Hepatocyte (in vitro differentiated cells): ENCODE measurements at regions not wholly inside any gene's neighbourhood (a gene's known extent, or its start where the extent isn't known, plus 50 kb on each side); places are given as distances from the start of the nearest gene placed in this dataset.
"Not testable (repeated sequence)": the region's sequence is repeated elsewhere in the genome, so short reads cannot be mapped to it uniquely, and the experiment has no call there.

Source experiments
- DNase-seq: peaks from one replicate; pipeline ENCODE4 v3.0.0-alpha.2; 2016; ENCODE audit warnings: low spot score
- H2AFZ ChIP-seq: fragments of 200-600 bp; sonication (generic); 2 replicates; pipeline ENCODE4 v1.6.0; 2016; ENCODE audit warnings: antibody characterized with exemption, mild to moderate bottlenecking
- H3K27ac ChIP-seq: fragments of 200-600 bp; sonication (generic); 2 replicates; pipeline ENCODE4 v1.5.1; 2016; ENCODE audit warnings: mild to moderate bottlenecking
- H3K27me3 ChIP-seq: fragments of 200-600 bp; sonication (generic); 2 replicates; pipeline ENCODE4 v1.6.1; 2016
- H3K36me3 ChIP-seq: fragments of 200-600 bp; sonication (generic); replicated peaks from 2 replicates; pipeline ENCODE4 v1.5.1; 2016; ENCODE audit warnings: low read depth; ENCODE audit not compliant: insufficient read depth
- H3K4me1 ChIP-seq: fragments of 200-600 bp; sonication (generic); 2 replicates; pipeline ENCODE4 v1.5.1; 2016; ENCODE audit warnings: mild to moderate bottlenecking, moderate library complexity; ENCODE audit not compliant: insufficient read depth
- H3K4me2 ChIP-seq: fragments of 200-600 bp; sonication (generic); 2 replicates; pipeline ENCODE4 v1.6.0; 2016
- H3K4me3 ChIP-seq: fragments of 200-600 bp; sonication (generic); 2 replicates; pipeline ENCODE4 v1.5.1; 2016; ENCODE audit warnings: mild to moderate bottlenecking
- H3K79me2 ChIP-seq: fragments of 200-600 bp; sonication (generic); 2 replicates; pipeline ENCODE4 v1.6.0; 2017; ENCODE audit warnings: mild to moderate bottlenecking
- H3K9me2 ChIP-seq: fragments of 200-600 bp; sonication (generic); replicated peaks from 2 replicates; pipeline ENCODE4 v1.6.0; 2017; ENCODE audit warnings: mild to moderate bottlenecking; ENCODE audit not compliant: insufficient read depth
- H3K9me3 ChIP-seq: fragments of 200-600 bp; sonication (generic); 2 replicates; pipeline ENCODE4 v1.5.1; 2016; ENCODE audit warnings: low read depth, mild to moderate bottlenecking
- H4K20me1 ChIP-seq: fragments of 200-600 bp; sonication (generic); 2 replicates; pipeline ENCODE4 v1.6.0; 2016; ENCODE audit warnings: mild to moderate bottlenecking; ENCODE audit not compliant: insufficient read depth, poor library complexity, severe bottlenecking
- CTCF ChIP-seq: fragments of 200-600 bp; sonication (generic); IDR thresholded peaks from 2 replicates; pipeline ENCODE4 v1.5.1; 2016; ENCODE audit warnings: antibody characterized with exemption, mild to moderate bottlenecking; ENCODE audit not compliant: poor library complexity
- EZH2 ChIP-seq: fragments of 200-600 bp; sonication (generic); IDR thresholded peaks from 2 replicates; pipeline ENCODE4 v1.6.1; 2016; ENCODE audit warnings: antibody characterized with exemption, mild to moderate bottlenecking, borderline replicate concordance
- EZH2phosphoT487 ChIP-seq: fragments of 200-600 bp; sonication (generic); IDR thresholded peaks from one replicate; pipeline ENCODE4 v1.6.1; 2018; ENCODE audit warnings: antibody characterized with exemption, mild to moderate bottlenecking, low read depth, moderate library complexity; ENCODE audit not compliant: unreplicated experiment, severe bottlenecking
- WGBS: methylation state at CpG from one replicate; pipeline ENCODE4 v1.1.6; 2016; ENCODE audit warnings: low lambda C conversion rate; ENCODE audit errors: missing lambda C conversion rate; 5-methylcytosine and 5-hydroxymethylcytosine counted together

GRCh38 chr12:23238957-23239356 lies 614.0 kb downstream of the ETNK1 start:
- Histone ChIP-seq H3K4me3 (no peak overlapping the region), H4K20me1 (no peaks in the 10 kb centered on the region), H3K4me2 (no peak overlapping the region), H3K4me1 (peaks cover 6% of the 10 kb centered on the region), H3K27ac (no peak overlapping the region), H3K36me3 (no peaks in the 10 kb centered on the region), H3K9me3 (no peaks in the 10 kb centered on the region), H3K27me3 (no peaks in the 10 kb centered on the region), H3K9me2 (no peaks in the 10 kb centered on the region), H2AFZ (no peak overlapping the region), H3K79me2 (no peaks in the 10 kb centered on the region)
- TF ChIP-seq EZH2 (no peak), EZH2phosphoT487 (no peak), CTCF (no peak)
- DNase-seq, result no peak

DNA sequence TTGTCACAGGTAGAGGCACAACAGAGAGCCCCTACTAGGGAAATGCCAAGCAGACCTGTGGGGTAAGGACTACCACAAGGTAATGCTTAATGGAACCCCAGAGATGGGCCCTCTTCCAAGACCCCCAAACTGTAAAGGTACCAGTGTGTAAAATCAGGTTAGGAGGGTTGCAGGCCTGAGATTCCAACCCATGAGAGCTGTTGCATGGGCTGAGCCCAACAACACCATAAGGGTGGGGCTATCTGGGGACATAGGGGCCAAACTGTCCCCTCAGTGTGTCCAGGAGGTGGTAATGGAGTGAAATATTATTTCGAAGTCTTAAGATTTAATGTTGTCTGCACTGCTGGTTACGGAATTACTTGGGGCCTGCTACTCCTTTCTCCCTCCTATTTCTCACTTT lies 620.2 kb downstream of the ETNK1 start:
- Histone ChIP-seq H3K9me2 (no peaks in the 10 kb centered on the region), H3K4me3 (no peak overlapping the region), H3K27ac (no peak overlapping the region), H3K36me3 (no peaks in the 10 kb centered on the region), H3K4me2 (no peak overlapping the region), H3K79me2 (no peaks in the 10 kb centered on the region), H3K9me3 (no peaks in the 10 kb centered on the region), H3K27me3 (no peaks in the 10 kb centered on the region), H3K4me1 (no peaks in the 10 kb centered on the region), H2AFZ (no peak overlapping the region), H4K20me1 (no peaks in the 10 kb centered on the region)
- 87% methylated on average over 2 of the region's 2 CpGs for WGBS
- no peak for DNase-seq
- TF ChIP-seq EZH2phosphoT487, result no peak

DNA sequence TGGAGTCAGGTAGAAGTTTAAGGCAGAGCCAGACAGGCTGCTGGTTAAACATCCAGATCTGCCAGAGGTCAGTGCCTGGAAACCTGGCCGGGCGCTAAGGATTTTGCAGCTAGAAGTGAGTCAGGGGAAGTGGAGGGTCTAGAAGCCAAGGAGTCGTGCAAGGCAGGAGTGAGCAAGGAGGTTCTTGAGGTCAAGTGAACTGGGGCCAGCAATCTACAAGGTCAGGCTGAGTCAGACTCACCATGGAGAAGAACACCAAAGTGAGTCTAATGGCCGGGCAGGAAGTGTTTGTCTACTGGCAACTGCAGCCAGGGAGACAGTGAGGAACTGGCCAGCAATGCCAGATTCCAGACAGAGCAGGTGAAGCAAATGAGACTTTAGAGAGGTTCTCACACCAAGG lies 628.2 kb downstream of the ETNK1 start:
- Histone ChIP-seq H2AFZ (no peak overlapping the region), H3K4me3 (no peak overlapping the region), H3K4me1 (no peaks in the 10 kb centered on the region), H3K27me3 (no peaks in the 10 kb centered on the region), H3K79me2 (no peaks in the 10 kb centered on the region), H3K9me2 (no peaks in the 10 kb centered on the region), H3K9me3 (no peaks in the 10 kb centered on the region), H3K36me3 (no peaks in the 10 kb centered on the region), H3K27ac (no peak overlapping the region), H4K20me1 (no peaks in the 10 kb centered on the region), H3K4me2 (no peak overlapping the region)
- no peak for DNase-seq
- 90% methylated on average over 4 of the region's 4 CpGs for WGBS
- no peak for TF ChIP-seq EZH2
- TF ChIP-seq EZH2phosphoT487, result no peak
- no peak for TF ChIP-seq CTCF

DNA sequence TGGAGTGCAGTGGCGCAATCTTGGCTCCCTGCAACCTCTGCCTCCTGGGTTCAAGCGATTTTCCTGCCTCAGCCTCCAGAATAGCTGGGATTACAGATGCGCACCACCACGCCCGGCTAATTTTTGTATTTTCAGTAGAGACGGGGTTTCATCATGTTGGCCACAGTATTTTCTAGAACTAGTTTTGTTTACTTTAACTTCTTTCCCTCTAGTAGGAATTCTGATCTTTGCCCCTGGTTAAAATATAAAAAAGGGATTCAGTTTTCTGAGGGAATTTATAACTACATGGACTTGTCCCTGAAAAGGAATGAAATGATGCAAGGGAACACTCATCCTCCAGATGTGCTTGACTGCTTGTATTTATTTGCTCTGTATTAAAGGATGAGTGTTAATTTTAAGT lies 628.9 kb downstream of the ETNK1 start:
- WGBS, result 92% methylated on average over 6 of the region's 6 CpGs
- not testable (repeated sequence) for H3K79me2 ChIP-seq, H4K20me1 ChIP-seq, H3K9me3 ChIP-seq, H3K4me1 ChIP-seq, H3K9me2 ChIP-seq, H3K36me3 ChIP-seq, H3K27ac ChIP-seq, H3K4me2 ChIP-seq, H3K27me3 ChIP-seq, DNase-seq, H2AFZ ChIP-seq, H3K4me3 ChIP-seq

GRCh38 chr12:23259558-23259957 lies 634.6 kb downstream of the ETNK1 start:
- Histone ChIP-seq H3K4me2 (no peak overlapping the region), H3K36me3 (no peaks in the 10 kb centered on the region), H3K9me3 (no peaks in the 10 kb centered on the region), H4K20me1 (no peaks in the 10 kb centered on the region), H3K9me2 (no peaks in the 10 kb centered on the region), H3K27me3 (no peaks in the 10 kb centered on the region), H3K4me1 (no peaks in the 10 kb centered on the region), H3K4me3 (no peak overlapping the region), H2AFZ (no peak overlapping the region), H3K79me2 (no peaks in the 10 kb centered on the region), H3K27ac (no peak overlapping the region)
- TF ChIP-seq EZH2phosphoT487 (no peak), EZH2 (no peak), CTCF (no peak)
- DNase-seq, result no peak
- WGBS, result 85% methylated on average over 1 of the region's 1 CpG
